Upper lobe of left lung (tissue), 4 donors: ENCODE measurements at regions not wholly inside any gene's neighbourhood (a gene's known extent, or its start where the extent isn't known, plus 50 kb on each side); places are given as distances from the start of the nearest gene placed in this dataset.

ENCODE experiments used
- CTCF ChIP-seq, 6 experiments: fragments of 450-650 bp in 4 of 6; fragments of 200-600 bp in 2 of 6; sonication (generic) in 2 of 6; IDR thresholded peaks; one replicate each; pipeline ENCODE4 v1.5.1; 2016 to 2019; ENCODE audit warnings: antibody characterized with exemption in 6 of 6
- EP300 ChIP-seq, 4 donors: sonication (generic); formaldehyde crosslinking; IDR thresholded peaks; one replicate each; pipeline ENCODE4 v1.5.1; 2017; ENCODE audit warnings: antibody characterized with exemption in 4 of 4, control low read depth in 2 of 4
- POLR2AphosphoS5 ChIP-seq, 2 donors: sonication (generic); formaldehyde crosslinking; IDR thresholded peaks; one replicate each; pipeline ENCODE4 v1.5.1; 2017; ENCODE audit warnings: antibody characterized with exemption in 2 of 2

GRCh38 chr13:88896466-88896865 lies 1225.3 kb downstream of the SLITRK5 start:
- TF ChIP-seq CTCF (IDR thresholded peaks at IDR 0.05) (no peak), EP300 (IDR thresholded peaks at IDR 0.05) (no peak), POLR2AphosphoS5 (IDR thresholded peaks at IDR 0.05) (no peak)
